HG02973 (cell line): ENCODE measurements at regions not wholly inside any gene's neighbourhood (a gene's known extent, or its start where the extent isn't known, plus 50 kb on each side); places are given as distances from the start of the nearest gene placed in this dataset.

ENCODE experiments used
- ATAC-seq: cut with Tn5 transposase; IDR thresholded peaks from one replicate; pipeline ENCODE4 v1.9.1; 2021; ENCODE audit warnings: moderate library complexity; ENCODE audit not compliant: unreplicated experiment

DNA sequence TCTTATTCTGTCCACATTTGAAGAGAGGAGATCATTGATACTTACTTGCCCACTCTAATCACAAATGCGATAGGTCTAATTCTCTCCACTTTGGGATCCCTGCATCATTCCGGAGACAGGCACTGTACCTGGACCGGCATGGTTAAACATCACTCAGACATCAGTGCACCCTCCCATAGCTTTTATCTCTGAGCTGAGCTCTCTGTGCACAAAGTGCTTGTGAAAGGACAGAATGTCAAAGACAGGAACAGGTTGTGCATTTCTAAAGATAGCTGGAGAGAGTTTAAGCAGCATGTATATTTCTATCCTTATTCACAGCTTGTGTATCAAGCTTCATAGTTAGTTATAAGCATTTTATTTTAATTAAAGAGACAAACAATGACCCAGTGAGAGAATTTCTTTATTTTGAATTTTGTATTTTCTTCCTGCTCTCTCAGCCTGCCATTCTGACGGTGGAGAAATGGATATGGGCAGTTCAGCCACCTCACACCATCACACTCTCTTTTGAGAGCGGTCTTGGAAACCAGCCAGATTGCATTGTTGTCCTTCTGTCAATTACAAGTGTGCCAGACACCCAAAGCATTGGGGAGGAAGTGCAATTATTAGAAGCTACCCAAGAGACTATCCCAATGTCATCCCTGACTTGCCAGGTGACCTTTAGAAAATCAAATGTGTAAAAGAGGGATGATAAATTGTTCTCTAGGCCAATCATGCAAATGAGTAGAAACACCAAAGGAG lies 65.2 kb upstream of the CHL1 start:
- no peak for ATAC-seq

GRCh38 chr3:132378-132777 lies 64.2 kb upstream of the CHL1 start:
- no peak for ATAC-seq

GRCh38 chr3:132904-133303 lies 63.7 kb upstream of the CHL1 start:
- ATAC-seq, result no peak

- ATAC-seq, result no peak
Observed at GRCh38 chr3:140748-141330, 55.7 kb upstream of the CHL1 start.
